ENCODE measurements at regions not wholly inside any gene's neighbourhood (a gene's known extent, or its start where the extent isn't known, plus 50 kb on each side); places are given as distances from the start of the nearest gene placed in this dataset.
"Not testable (repeated sequence)": the region's sequence is repeated elsewhere in the genome, so short reads cannot be mapped to it uniquely, and the experiment has no call there.

DNA sequence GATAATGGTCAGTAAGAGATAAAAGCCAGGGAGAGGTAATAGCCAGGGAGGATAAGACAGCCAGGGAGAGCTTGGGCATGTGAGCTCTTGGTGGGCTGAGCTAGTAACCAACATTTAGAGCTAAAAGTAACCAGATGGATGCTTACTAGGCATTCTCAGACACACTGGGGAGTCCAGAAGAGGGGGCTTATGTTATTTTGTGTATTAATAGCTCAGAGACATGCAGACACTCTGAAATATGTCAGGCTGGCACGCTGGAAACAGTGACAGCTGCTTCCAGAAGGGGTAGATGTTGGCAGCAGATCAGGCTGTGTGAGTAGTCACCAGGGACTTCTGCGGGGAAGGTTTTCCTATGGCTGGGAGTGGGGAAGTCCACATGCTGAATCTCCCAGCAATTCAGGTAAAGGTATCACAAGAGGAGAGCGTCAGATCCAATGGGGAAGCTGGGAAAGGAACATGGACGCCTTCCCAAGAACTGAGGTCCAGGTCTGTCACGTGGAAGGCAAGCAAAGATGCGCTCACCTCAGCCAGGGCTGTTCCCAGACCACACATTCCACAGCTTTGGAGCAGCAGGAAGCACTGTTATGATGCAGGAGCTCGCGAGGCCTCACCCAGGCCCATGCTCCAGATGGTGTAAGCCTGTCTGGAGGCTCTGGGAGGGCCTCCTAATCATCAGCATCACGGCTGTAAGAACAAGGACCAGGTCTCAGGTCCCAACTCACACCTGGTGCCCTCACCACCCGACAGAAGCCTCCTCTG, 196.0 kb downstream of the ATP6V0E2 start:
- not testable (repeated sequence) for TF ChIP-seq POLR2A (IDR thresholded peaks at IDR 0.05)
- TF ChIP-seq, protein P1, sequence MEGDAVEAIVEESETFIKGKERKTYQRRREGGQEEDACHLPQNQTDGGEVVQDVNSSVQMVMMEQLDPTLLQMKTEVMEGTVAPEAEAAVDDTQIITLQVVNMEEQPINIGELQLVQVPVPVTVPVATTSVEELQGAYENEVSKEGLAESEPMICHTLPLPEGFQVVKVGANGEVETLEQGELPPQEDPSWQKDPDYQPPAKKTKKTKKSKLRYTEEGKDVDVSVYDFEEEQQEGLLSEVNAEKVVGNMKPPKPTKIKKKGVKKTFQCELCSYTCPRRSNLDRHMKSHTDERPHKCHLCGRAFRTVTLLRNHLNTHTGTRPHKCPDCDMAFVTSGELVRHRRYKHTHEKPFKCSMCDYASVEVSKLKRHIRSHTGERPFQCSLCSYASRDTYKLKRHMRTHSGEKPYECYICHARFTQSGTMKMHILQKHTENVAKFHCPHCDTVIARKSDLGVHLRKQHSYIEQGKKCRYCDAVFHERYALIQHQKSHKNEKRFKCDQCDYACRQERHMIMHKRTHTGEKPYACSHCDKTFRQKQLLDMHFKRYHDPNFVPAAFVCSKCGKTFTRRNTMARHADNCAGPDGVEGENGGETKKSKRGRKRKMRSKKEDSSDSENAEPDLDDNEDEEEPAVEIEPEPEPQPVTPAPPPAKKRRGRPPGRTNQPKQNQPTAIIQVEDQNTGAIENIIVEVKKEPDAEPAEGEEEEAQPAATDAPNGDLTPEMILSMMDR (IDR thresholded peaks at IDR 0.05), result not testable (repeated sequence)
